ENCODE measurements at regions not wholly inside any gene's neighbourhood (a gene's known extent, or its start where the extent isn't known, plus 50 kb on each side); places are given as distances from the start of the nearest gene placed in this dataset.

- H3K4me2 ChIP-seq (ENCODE audit: low read depth, low read length, poor library complexity, severe bottlenecking), result no peak overlapping the region
- H3K27me3 ChIP-seq (ENCODE audit: insufficient read depth, low read length, poor library complexity, severe bottlenecking), result no peaks in the 10 kb centered on the region
- TF ChIP-seq EZH2phosphoT487 (IDR thresholded peaks at IDR 0.05; ENCODE audit: borderline replicate concordance) (no peak), CTCF (conservative IDR thresholded peaks at IDR 0.05; ENCODE audit: low read length) (no peak)
- no peaks in the 10 kb centered on the region for H3K4me1 ChIP-seq (ENCODE audit: insufficient read depth, low read length, poor library complexity, severe bottlenecking)
- no peaks in the 10 kb centered on the region for H3K36me3 ChIP-seq (ENCODE audit: insufficient read depth, low read length)
- H2AFZ ChIP-seq (ENCODE audit: low read length), result no peak overlapping the region
- H4K20me1 ChIP-seq (ENCODE audit: insufficient read depth, low read length, poor library complexity, severe bottlenecking), result no peaks in the 10 kb centered on the region
- H3K79me2 ChIP-seq (ENCODE audit: insufficient read depth, low read length), result no peaks in the 10 kb centered on the region
- H3K9ac ChIP-seq (ENCODE audit: low read depth, low read length, poor library complexity, severe bottlenecking), result no peak overlapping the region
- no peaks in the 10 kb centered on the region for H3K9me3 ChIP-seq (ENCODE audit: insufficient read depth, low read depth, low read length)
- no peak overlapping the region for H3K4me3 ChIP-seq (ENCODE audit: low read length, poor library complexity, severe bottlenecking)
- no peaks in the 10 kb centered on the region for H3F3A ChIP-seq (ENCODE audit: low read depth)
- H3K9me2 ChIP-seq (replicated peaks; ENCODE audit: low read depth, low read length), result no peaks in the 10 kb centered on the region
Observed at GRCh38 chr2:133828913-133829312, 260.6 kb upstream of the NCKAP5 start.

GRCh38 chr2:133829450-133830020, 261.3 kb upstream of the NCKAP5 start:
- Histone ChIP-seq H3K4me3 (ENCODE audit: low read length, poor library complexity, severe bottlenecking) (no peak overlapping the region), H4K20me1 (ENCODE audit: insufficient read depth, low read length, poor library complexity, severe bottlenecking) (no peaks in the 10 kb centered on the region), H2AFZ (ENCODE audit: low read length) (no peak overlapping the region), H3F3A (ENCODE audit: low read depth) (no peaks in the 10 kb centered on the region), H3K9me2 (replicated peaks; ENCODE audit: low read depth, low read length) (no peaks in the 10 kb centered on the region), H3K4me2 (ENCODE audit: low read depth, low read length, poor library complexity, severe bottlenecking) (no peak overlapping the region), H3K36me3 (ENCODE audit: insufficient read depth, low read length) (no peaks in the 10 kb centered on the region), H3K9ac (ENCODE audit: low read depth, low read length, poor library complexity, severe bottlenecking) (no peak overlapping the region), H3K9me3 (ENCODE audit: insufficient read depth, low read depth, low read length) (no peaks in the 10 kb centered on the region), H3K79me2 (ENCODE audit: insufficient read depth, low read length) (no peaks in the 10 kb centered on the region), H3K27me3 (ENCODE audit: insufficient read depth, low read length, poor library complexity, severe bottlenecking) (no peaks in the 10 kb centered on the region), H3K4me1 (ENCODE audit: insufficient read depth, low read length, poor library complexity, severe bottlenecking) (no peaks in the 10 kb centered on the region)
- TF ChIP-seq CTCF (conservative IDR thresholded peaks at IDR 0.05; ENCODE audit: low read length), result no peak
- no peak for TF ChIP-seq EZH2phosphoT487 (IDR thresholded peaks at IDR 0.05; ENCODE audit: borderline replicate concordance)

- H4K20me1 ChIP-seq (ENCODE audit: insufficient read depth, low read length, poor library complexity, severe bottlenecking), result no peaks in the 10 kb centered on the region
- H3K4me1 ChIP-seq (ENCODE audit: insufficient read depth, low read length, poor library complexity, severe bottlenecking), result no peaks in the 10 kb centered on the region
- H3K4me2 ChIP-seq (ENCODE audit: low read depth, low read length, poor library complexity, severe bottlenecking), result no peak overlapping the region
- no peaks in the 10 kb centered on the region for H3K9me2 ChIP-seq (replicated peaks; ENCODE audit: low read depth, low read length)
- no peaks in the 10 kb centered on the region for H3F3A ChIP-seq (ENCODE audit: low read depth)
- no peaks in the 10 kb centered on the region for H3K79me2 ChIP-seq (ENCODE audit: insufficient read depth, low read length)
- H3K4me3 ChIP-seq (ENCODE audit: low read length, poor library complexity, severe bottlenecking), result no peak overlapping the region
- H3K9ac ChIP-seq (ENCODE audit: low read depth, low read length, poor library complexity, severe bottlenecking), result no peak overlapping the region
- no peaks in the 10 kb centered on the region for H3K9me3 ChIP-seq (ENCODE audit: insufficient read depth, low read depth, low read length)
- TF ChIP-seq EZH2phosphoT487 (IDR thresholded peaks at IDR 0.05; ENCODE audit: borderline replicate concordance) (no peak), CTCF (conservative IDR thresholded peaks at IDR 0.05; ENCODE audit: low read length) (no peak)
- no peaks in the 10 kb centered on the region for H3K36me3 ChIP-seq (ENCODE audit: insufficient read depth, low read length)
- H3K27me3 ChIP-seq (ENCODE audit: insufficient read depth, low read length, poor library complexity, severe bottlenecking), result no peaks in the 10 kb centered on the region
- H2AFZ ChIP-seq (ENCODE audit: low read length), result no peak overlapping the region
Observed at GRCh38 chr2:133833746-133834145, 265.5 kb upstream of the NCKAP5 start.

Measured in Loucy (cell line).